IPS DF 19.7 (cell line): ENCODE measurements at regions not wholly inside any gene's neighbourhood (a gene's known extent, or its start where the extent isn't known, plus 50 kb on each side); places are given as distances from the start of the nearest gene placed in this dataset.

Experiments used
- DNase-seq: peaks from one replicate; pipeline ENCODE4 v3.0.0-alpha.2; 2013; ENCODE audit warnings: low read depth, low spot score

DNA sequence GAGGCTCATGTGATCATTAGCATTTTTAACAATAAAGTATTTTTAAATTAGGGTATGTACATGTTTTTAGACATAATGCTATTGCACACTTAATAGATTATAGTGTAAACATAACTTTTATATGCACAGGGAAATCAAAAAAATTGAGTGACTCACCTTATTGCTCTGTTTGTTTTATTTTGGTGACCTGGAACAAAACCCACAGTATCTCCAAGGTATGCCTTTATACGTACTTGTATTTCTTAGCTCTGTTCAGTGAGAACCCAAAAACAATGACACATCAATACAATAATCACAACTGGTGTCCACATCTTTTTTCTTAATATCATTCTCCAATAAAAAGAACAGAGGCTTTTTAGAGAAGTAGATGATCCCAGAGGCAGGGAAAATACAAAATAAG is 112.2 kb downstream of the CYB561 start:
- DNase-seq = no peak

- DNase-seq = no peak
These were observed 110.3 kb downstream of the CYB561 start for GRCh38 chr17:63335831-63336230.

DNA sequence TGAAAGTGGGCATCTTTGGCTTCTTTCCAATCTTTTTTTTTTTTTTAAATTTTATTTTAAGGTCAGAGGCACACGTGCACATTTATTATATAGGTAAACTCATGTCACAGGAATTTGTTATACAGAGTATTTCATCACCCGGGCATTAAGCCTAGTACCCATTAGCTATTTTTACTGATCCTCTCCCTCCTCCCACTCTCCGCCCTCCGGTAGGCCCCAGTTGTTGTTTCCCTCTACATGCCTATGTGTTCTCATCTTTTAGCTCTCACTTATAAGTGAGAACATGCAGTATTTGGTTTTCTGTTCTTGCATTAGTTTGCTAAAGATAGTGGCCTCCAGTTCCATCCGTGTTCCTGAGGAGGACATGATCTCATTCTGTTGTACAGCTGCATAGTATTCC is 108.5 kb downstream of the CYB561 start:
- no peak for DNase-seq

- no peak for DNase-seq
These were observed 107.8 kb downstream of the CYB561 start for GRCh38 chr17:63338272-63338671.

DNA sequence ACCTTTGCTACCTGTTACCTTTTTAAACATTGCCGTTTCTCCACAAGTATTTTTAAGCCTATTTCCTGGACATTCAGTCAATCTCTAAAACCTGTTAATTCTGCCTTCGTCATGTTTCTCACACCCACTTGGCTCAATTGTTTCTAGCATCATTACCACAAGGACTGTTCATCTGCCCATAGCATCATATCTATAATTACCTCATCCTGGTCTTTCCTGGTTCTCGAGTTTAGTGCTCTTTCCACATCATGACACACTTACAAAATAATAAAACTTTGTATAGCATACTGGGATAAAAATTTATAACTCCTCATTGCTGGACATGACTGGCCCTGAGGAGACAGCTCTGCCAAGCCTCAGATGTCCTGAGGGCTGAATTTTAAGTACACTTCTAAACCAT is 104.8 kb downstream of the CYB561 start:
- DNase-seq = no peak

DNA sequence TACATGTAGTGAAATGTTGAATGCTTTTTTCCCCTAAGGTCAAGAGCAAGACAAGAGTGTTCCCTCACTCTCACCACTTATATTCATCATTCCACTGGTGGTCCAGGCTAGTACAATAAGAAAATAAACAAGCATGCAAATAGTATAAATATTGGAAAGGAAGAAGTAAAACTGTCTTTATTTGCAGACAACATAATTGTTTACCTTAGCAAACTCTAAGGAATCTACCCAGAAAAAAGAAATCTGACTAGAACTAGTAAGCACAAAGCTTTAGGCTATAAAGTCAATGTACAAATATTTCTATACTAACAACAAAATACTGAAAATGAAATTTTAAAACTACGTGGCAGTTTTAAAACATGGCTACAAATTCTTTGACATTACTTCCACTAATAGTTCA is 101.7 kb downstream of the CYB561 start:
- DNase-seq = no peak

GRCh38 chr17:63345611-63346010 is 100.5 kb downstream of the CYB561 start:
- no peak for DNase-seq

DNA sequence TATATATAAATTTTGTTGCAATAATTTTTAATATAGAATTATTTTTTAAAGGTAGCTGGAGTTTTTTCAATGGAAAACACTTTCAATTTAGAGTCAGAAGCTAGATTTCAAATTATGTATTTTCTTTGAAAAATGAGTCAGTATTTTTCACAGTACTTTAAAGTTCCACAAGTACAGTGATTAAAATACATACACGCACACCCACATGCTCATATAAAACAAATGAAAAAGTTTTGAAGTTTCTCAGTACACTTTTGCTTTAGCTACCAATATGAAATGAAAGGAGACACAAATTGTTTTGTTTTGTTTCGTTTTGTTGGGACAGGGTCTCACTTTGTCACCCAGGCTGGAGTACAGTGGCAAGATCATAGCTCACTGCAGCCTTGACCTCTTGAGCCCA is 98.6 kb downstream of the CYB561 start:
- no peak for DNase-seq

- no peak for DNase-seq
These were observed 96.6 kb downstream of the CYB561 start for GRCh38 chr17:63349478-63350000.

GRCh38 chr17:63350364-63350763 is 95.7 kb downstream of the CYB561 start:
- DNase-seq = no peak

DNA sequence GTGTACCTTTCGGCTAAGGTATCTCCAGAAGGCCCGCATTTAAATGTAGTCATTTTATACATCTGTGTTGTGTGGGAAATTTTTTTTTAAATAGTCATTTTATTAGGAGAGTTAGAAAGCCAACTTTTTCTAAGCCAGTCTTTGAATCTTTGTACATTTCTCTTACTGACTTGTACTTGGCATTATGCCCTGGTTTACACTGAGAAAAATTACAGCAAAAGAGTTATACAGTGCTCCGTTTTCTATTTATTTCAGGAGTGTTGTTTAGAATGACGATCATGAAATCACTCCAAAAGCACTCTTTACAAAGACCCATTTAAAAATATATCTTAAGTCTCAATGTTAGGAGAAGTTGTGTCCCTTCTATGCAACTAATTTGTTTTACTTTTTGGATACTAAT is 91.8 kb downstream of the CYB561 start:
- no peak for DNase-seq

GRCh38 chr17:63356337-63356757 is 89.8 kb downstream of the CYB561 start:
- DNase-seq = no peak

- no peak for DNase-seq
These were observed 87.8 kb downstream of the CYB561 start for GRCh38 chr17:63358111-63358839.

- DNase-seq = no peak
These were observed 87.2 kb downstream of the CYB561 start for GRCh38 chr17:63358956-63359355.

DNA sequence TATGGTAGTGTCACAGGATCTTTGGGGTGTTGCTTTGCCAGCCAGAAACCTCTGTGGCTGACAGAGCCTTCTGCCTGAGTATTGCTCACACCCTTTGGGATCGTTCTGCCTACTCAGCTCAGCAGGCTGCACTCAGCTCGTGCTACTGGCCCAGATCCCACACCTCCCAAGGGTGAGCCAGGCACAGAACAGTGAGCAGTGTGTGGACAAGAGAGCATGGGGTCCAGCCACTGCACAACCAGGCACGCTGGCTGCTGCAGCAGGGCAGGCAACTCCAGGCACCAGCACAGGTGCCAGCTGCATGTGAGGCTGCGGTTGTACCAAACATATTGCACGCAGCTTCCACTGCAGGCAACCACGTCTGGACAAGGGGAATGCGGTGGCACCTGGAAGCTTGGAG is 84.9 kb downstream of the CYB561 start:
- no peak for DNase-seq

DNA sequence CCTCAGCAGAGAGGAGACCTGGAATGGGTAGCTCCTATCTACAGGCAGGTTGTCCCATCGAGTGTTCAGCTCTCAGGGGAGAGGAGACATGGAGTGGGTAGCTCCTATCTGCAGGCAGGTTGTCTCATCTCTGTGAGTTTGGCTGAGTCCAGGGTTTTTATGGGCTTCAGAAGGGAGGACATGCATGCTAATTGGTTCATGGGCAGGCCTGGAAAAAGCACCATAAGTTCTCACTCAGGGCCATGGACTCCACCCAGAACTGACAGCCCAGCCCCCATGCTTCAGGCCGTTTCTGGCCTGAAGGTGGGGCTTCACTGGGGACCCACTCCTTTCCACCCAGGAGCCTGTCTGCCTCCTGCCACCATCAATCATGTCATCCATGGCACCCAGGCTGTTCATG is 84.0 kb downstream of the CYB561 start:
- no peak for DNase-seq

DNA sequence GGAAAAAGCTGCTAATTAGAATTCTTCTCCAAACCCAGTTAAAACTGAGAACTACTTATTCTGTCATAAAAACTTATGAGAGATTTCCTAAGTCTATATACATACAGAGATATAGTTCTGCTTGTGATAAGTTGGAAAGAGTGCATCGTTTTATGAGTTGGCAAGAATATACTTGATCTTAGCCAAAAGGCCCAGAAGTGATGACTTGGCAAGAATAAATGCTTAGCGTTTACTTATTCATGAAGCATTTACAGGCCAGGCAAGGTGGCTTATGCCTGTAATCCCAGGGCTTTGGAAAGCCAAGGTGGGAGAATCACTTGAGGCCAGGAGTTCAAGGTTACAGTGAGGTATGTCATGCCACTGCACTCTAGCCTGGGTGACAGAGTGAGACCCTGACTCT is 81.7 kb downstream of the CYB561 start:
- DNase-seq = no peak

GRCh38 chr17:63364944-63365343 is 81.2 kb downstream of the CYB561 start:
- DNase-seq = no peak

- no peak for DNase-seq
These were observed 80.5 kb downstream of the CYB561 start for GRCh38 chr17:63365366-63366240.

DNA sequence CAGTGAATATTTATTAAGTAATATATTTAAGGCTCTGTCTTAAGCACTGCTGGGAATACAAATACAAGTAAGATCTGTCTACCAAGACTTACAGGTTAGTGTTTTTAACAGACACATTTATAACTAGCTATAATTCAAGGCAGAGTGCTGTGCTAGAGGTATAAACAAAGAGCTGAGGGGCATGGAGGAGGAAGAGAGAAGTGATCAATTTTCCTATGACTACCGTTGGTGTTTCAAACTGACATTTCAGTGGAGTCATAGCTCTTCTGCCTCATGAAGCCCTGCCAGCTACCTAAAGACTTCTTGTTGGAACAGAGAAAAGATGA is 79.9 kb downstream of the CYB561 start:
- no peak for DNase-seq

DNA sequence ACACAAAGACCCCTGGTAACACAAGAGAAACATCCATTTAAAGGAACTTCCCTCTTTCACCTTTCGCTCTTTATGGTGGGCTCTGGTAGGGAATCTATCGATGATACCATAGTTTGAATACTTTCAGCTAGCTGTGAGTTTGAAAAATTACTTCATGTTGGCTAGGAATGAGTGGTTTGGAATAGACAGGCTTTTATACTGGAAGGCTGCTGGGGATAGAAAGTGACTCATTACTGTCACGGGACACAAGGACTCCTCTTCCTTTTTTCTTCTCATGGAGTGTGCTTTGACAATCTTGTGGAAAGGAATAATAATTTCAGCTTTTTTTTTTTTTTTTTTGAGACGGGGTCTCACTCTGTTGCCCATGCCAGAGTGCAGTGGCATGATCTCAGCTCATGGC is 76.9 kb downstream of the CYB561 start:
- DNase-seq = no peak

GRCh38 chr17:63370696-63371095 is 75.4 kb downstream of the CYB561 start:
- no peak for DNase-seq

DNA sequence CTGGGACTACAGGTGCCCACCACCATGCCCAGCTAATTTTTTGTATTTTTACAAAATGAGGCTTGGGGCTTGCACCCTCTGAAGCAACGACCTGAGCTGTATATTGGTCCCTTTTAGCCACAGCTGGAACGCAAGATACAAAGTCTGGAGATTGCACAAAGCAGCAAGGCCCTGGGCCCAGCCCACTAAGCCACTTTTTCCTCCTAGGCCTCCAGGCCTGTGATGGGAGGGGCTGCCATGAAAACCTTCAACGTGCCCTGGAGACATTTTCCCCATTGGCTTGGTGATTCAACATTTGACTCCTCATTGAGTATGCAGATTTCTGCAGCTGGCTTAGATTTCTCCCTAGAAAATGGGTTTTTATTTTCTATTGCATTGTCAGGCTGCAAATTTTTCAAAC is 69.2 kb downstream of the CYB561 start:
- DNase-seq = no peak
